ENCODE measurements at regions not wholly inside any gene's neighbourhood (a gene's known extent, or its start where the extent isn't known, plus 50 kb on each side); places are given as distances from the start of the nearest gene placed in this dataset.

GRCh38 chr10:101285519-101286070, 56.3 kb upstream of the LBX1 start:
- Histone ChIP-seq H3K27me3 (ENCODE audit: control insufficient read depth, insufficient read depth, low read length) (peaks cover 59% of the 10 kb centered on the region), H3K36me3 (ENCODE audit: control insufficient read depth, insufficient read depth, low read length) (no peaks in the 10 kb centered on the region), H3K4me3 (ENCODE audit: low read depth, low read length) (no peak overlapping the region)
- TF ChIP-seq CTCF (IDR thresholded peaks at IDR 0.05; ENCODE audit: insufficient read depth, low read length, severe bottlenecking): no peak
- FAIRE-seq (no peak), DNase-seq (ENCODE audit: low read depth) (no peak)

GRCh38 chr10:101286248-101287046, 57.2 kb upstream of the LBX1 start:
- DNase-seq (ENCODE audit: low read depth) (no peak), FAIRE-seq (no peak)
- no peak for TF ChIP-seq CTCF (IDR thresholded peaks at IDR 0.05; ENCODE audit: insufficient read depth, low read length, severe bottlenecking)
- Histone ChIP-seq H3K27me3 (ENCODE audit: control insufficient read depth, insufficient read depth, low read length) (peaks cover 67% of the 10 kb centered on the region), H3K36me3 (ENCODE audit: control insufficient read depth, insufficient read depth, low read length) (no peaks in the 10 kb centered on the region), H3K4me3 (ENCODE audit: low read depth, low read length) (no peak overlapping the region)

GRCh38 chr10:101287183-101287996, 58.1 kb upstream of the LBX1 start:
- no peak for DNase-seq (ENCODE audit: low read depth)
- H3K27me3 ChIP-seq (ENCODE audit: control insufficient read depth, insufficient read depth, low read length): peaks cover 67% of the 10 kb centered on the region
- FAIRE-seq: no peak
- H3K36me3 ChIP-seq (ENCODE audit: control insufficient read depth, insufficient read depth, low read length): no peaks in the 10 kb centered on the region
- no peak overlapping the region for H3K4me3 ChIP-seq (ENCODE audit: low read depth, low read length)
- TF ChIP-seq CTCF (IDR thresholded peaks at IDR 0.05; ENCODE audit: insufficient read depth, low read length, severe bottlenecking): no peak

- peaks cover 64% of the 10 kb centered on the region for H3K27me3 ChIP-seq (ENCODE audit: control insufficient read depth, insufficient read depth, low read length)
- H3K36me3 ChIP-seq (ENCODE audit: control insufficient read depth, insufficient read depth, low read length): no peaks in the 10 kb centered on the region
- FAIRE-seq (no peak), DNase-seq (ENCODE audit: low read depth) (no peak)
- peak; percentile 18 for TF ChIP-seq CTCF (IDR thresholded peaks at IDR 0.05; ENCODE audit: insufficient read depth, low read length, severe bottlenecking)
- H3K4me3 ChIP-seq (ENCODE audit: low read depth, low read length): no peak overlapping the region
Observed at GRCh38 chr10:101287997-101288635, 58.9 kb upstream of the LBX1 start.

- Histone ChIP-seq H3K36me3 (ENCODE audit: control insufficient read depth, insufficient read depth, low read length) (no peaks in the 10 kb centered on the region), H3K27me3 (ENCODE audit: control insufficient read depth, insufficient read depth, low read length) (peaks cover 59% of the 10 kb centered on the region), H3K4me3 (ENCODE audit: low read depth, low read length) (no peak overlapping the region)
- FAIRE-seq (no peak), DNase-seq (ENCODE audit: low read depth) (no peak)
- TF ChIP-seq CTCF (IDR thresholded peaks at IDR 0.05; ENCODE audit: insufficient read depth, low read length, severe bottlenecking): no peak
Observed at GRCh38 chr10:101289541-101289940, 60.3 kb upstream of the LBX1 start.
